CD1c-positive myeloid dendritic cell (primary cell): ENCODE measurements at regions not wholly inside any gene's neighbourhood (a gene's known extent, or its start where the extent isn't known, plus 50 kb on each side); places are given as distances from the start of the nearest gene placed in this dataset.
A peak's percentile ranks its signal among the peaks of the same experiment; 100 is the strongest.
"Not testable (repeated sequence)": the region's sequence is repeated elsewhere in the genome, so short reads cannot be mapped to it uniquely, and the experiment has no call there.

ENCODE experiments used
- DNase-seq: peaks from one replicate; pipeline ENCODE4 v3.0.0-alpha.2; 2016; ENCODE audit errors: extremely low spot score

- not testable (repeated sequence) for DNase-seq
Measured at GRCh38 chr9:105022545-105022944, 94.6 kb upstream of the ABCA1 start.

GRCh38 chr9:105023788-105024187, 95.8 kb upstream of the ABCA1 start:
- no peak for DNase-seq

- DNase-seq: no peak
Measured at GRCh38 chr9:105024529-105024928, 96.6 kb upstream of the ABCA1 start.

- peak; percentile 13 for DNase-seq
Measured at GRCh38 chr9:105026451-105026850, 98.5 kb upstream of the ABCA1 start.

- DNase-seq: peak; percentile 25
Measured at GRCh38 chr9:105027084-105027483, 99.1 kb upstream of the ABCA1 start.

- DNase-seq: no peak
Measured at GRCh38 chr9:105030285-105030684, 102.3 kb upstream of the ABCA1 start.

GRCh38 chr9:105037139-105037538, 109.2 kb upstream of the ABCA1 start:
- DNase-seq: no peak

- no peak for DNase-seq
Measured at GRCh38 chr9:105038051-105038450, 110.1 kb upstream of the ABCA1 start.

- no peak for DNase-seq
Measured at GRCh38 chr9:105039175-105039799, 111.3 kb upstream of the ABCA1 start.

- no peak for DNase-seq
Measured at GRCh38 chr9:105043370-105043936, 115.5 kb upstream of the ABCA1 start.

GRCh38 chr9:105044518-105044917, 116.6 kb upstream of the ABCA1 start:
- no peak for DNase-seq

GRCh38 chr9:105046907-105047741, 119.2 kb upstream of the ABCA1 start:
- DNase-seq: no peak

GRCh38 chr9:105047742-105048041, 119.7 kb upstream of the ABCA1 start:
- DNase-seq: no peak

GRCh38 chr9:105048331-105048730, 120.4 kb upstream of the ABCA1 start:
- DNase-seq: no peak

- DNase-seq: no peak
Measured at GRCh38 chr9:105050296-105050695, 122.3 kb upstream of the ABCA1 start.

- peak; percentile 47 for DNase-seq
Measured at GRCh38 chr9:105051897-105052296, 123.9 kb upstream of the ABCA1 start.

- DNase-seq: peak; percentile 74
Measured at GRCh38 chr9:105052346-105052745, 124.4 kb upstream of the ABCA1 start.

- peak; percentile 87 for DNase-seq
Measured at GRCh38 chr9:105053209-105053652, 125.3 kb upstream of the ABCA1 start.

- peak; percentile 37 for DNase-seq
Measured at GRCh38 chr9:105054491-105054890, 126.5 kb upstream of the ABCA1 start.

- DNase-seq: no peak
Measured at GRCh38 chr9:105055917-105056316, 128.0 kb upstream of the ABCA1 start.

GRCh38 chr9:105057551-105057950, 129.6 kb upstream of the ABCA1 start:
- DNase-seq: no peak

GRCh38 chr9:105059252-105059651, 131.3 kb upstream of the ABCA1 start:
- DNase-seq: no peak

GRCh38 chr9:105062222-105062855, 134.4 kb upstream of the ABCA1 start:
- no peak for DNase-seq
